HG02840 (cell line): ENCODE measurements at regions not wholly inside any gene's neighbourhood (a gene's known extent, or its start where the extent isn't known, plus 50 kb on each side); places are given as distances from the start of the nearest gene placed in this dataset.

Source experiments
- ATAC-seq: cut with Tn5 transposase; IDR thresholded peaks from one replicate; pipeline ENCODE4 v1.9.1; 2021; ENCODE audit warnings: mild to moderate bottlenecking, moderate library complexity, moderate number of reproducible peaks; ENCODE audit not compliant: unreplicated experiment, low FRiP score

DNA sequence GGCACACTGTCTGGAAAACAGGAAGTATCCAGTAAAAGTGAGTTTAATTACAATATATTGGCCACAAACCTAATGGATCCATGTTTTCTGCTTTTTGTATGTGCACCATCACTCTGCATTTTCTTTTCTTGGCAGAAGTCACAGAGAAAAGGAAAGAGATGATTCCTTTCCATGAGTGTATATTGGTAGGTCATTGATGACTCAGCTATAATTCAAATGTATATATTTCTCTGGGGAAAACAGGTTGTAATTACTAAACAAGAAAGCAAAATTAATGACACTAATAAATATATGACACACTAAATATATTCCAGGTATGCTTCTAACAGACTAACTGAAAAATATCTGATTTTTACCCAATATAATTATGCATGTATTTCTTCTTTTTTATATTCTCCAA lies 105.9 kb upstream of the PCDH15 start:
- ATAC-seq = no peak

- ATAC-seq = no peak
Observed at GRCh38 chr10:54905578-54906192, 104.7 kb upstream of the PCDH15 start.

- ATAC-seq = no peak
Observed at GRCh38 chr10:54904833-54905232, 103.8 kb upstream of the PCDH15 start.

- no peak for ATAC-seq
Observed at GRCh38 chr10:54903745-54904144, 102.7 kb upstream of the PCDH15 start.

- ATAC-seq = peak; percentile 86
Observed at GRCh38 chr10:54900584-54900983, 99.6 kb upstream of the PCDH15 start.

- no peak for ATAC-seq
Observed at GRCh38 chr10:54880996-54881395, 80.0 kb upstream of the PCDH15 start.

GRCh38 chr10:54869022-54869421 lies 68.0 kb upstream of the PCDH15 start:
- ATAC-seq = no peak

- ATAC-seq = no peak
Observed at GRCh38 chr10:54866666-54867065, 65.6 kb upstream of the PCDH15 start.

DNA sequence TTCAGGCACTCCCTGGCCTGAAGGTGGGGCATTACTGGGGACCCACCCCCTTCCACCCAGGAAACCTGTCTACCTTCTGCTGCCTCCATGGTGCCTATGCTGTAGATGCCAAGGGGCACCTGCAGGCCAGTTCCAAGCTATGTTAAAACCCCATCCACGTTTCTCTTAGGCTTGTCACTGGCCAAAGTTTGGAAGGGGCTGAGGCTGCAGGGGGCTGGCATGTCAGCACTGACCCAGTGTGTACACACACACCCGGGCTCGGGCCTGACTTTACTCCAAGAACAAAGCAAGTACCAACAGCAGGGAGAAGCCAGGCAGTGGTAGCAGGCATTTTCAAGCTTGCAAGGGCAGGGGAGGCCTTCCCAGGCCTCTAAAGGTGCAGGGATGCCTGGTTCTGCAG lies 53.8 kb upstream of the PCDH15 start:
- no peak for ATAC-seq

DNA sequence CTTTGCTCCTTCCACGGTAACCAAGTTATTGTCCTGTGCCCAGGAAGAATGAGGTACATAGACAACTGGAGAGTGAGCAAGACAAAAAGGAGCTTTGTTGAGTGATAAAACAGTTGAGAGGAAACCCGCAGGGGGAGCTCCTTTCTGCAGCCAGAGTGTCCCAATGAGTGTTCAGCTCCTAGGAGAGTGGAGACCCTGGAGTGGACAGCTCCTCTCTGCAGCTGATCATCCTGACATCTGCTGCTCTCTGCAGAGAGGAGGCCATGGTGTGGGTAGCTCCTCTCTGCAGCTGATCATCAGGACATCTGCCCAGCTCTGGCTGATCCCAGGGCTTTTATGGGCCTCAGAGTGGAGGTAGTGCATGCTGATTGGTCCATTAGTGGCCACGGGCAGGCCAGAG lies 53.4 kb upstream of the PCDH15 start:
- ATAC-seq = no peak

DNA sequence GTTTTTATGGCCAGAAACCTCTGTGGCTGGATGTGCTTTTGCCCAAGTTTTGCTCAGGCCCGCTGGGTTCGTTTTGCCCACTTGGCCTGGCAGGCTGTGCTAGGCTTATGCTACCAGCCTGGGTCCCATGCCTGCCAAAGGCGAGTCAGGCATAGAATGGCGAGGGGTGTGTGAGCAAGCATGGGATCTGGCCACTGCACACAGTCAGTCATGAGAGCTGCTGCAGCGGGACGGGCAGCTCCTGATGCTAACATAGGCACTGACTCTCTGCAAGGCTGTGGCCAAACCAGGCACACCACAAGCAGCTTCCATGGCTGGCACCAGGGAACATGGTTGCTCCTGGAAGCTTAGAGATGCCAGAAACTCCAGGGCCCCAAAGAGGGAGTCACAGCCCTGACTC lies 52.9 kb upstream of the PCDH15 start:
- no peak for ATAC-seq
